ENCODE measurements at regions not wholly inside any gene's neighbourhood (a gene's known extent, or its start where the extent isn't known, plus 50 kb on each side); places are given as distances from the start of the nearest gene placed in this dataset.

DNA sequence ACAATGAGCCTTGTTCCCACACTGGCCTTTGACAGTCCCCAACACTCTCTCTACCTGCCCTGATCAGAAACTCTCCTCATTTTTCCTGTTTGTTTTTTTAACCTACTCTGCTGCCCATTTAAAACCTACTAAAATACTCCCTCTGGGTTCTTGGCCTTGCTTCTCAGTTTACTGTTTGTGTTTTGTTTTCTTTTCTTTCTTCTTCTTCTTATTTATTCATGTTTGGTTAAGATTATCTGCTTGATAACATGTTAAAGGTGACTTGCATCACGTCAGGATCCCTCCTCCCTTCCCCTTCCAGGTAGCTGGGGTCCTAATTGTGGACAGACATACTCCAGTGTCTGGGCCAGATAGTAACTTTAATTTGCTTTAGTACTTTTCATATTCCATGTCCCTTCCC lies 95.0 kb upstream of the KCNA4 start:
- DNase-seq (no peak), FAIRE-seq (no peak)
- WGBS, 3 donors = 0 to 16% (median 13%) methylated on average over 1 of the region's 1 CpG
- no peak overlapping the region for H3K4me3 ChIP-seq (ENCODE audit: low read depth in 1 of 3, low read length in 3 of 3)
- H3K4me1 ChIP-seq (ENCODE audit: control insufficient read depth in 3 of 3, insufficient read depth in 2 of 3, low read depth in 1 of 3, low read length in 2 of 3) = no peaks in the 10 kb centered on the region
- no peak overlapping the region for H3K27ac ChIP-seq (ENCODE audit: low read depth in 1 of 3, low read length in 2 of 3)
- no peaks in the 10 kb centered on the region for H3K27me3 ChIP-seq (ENCODE audit: control insufficient read depth in 3 of 3, insufficient read depth in 3 of 3, low read length in 3 of 3)
- H3K9me3 ChIP-seq (ENCODE audit: control insufficient read depth in 2 of 2, insufficient read depth in 1 of 2, low read depth in 1 of 2, low read length in 1 of 2) = no peaks in the 10 kb centered on the region
- H3K36me3 ChIP-seq (ENCODE audit: control insufficient read depth in 3 of 3, insufficient read depth in 2 of 3, low read depth in 1 of 3, low read length in 3 of 3) = no peaks in the 10 kb centered on the region

DNA sequence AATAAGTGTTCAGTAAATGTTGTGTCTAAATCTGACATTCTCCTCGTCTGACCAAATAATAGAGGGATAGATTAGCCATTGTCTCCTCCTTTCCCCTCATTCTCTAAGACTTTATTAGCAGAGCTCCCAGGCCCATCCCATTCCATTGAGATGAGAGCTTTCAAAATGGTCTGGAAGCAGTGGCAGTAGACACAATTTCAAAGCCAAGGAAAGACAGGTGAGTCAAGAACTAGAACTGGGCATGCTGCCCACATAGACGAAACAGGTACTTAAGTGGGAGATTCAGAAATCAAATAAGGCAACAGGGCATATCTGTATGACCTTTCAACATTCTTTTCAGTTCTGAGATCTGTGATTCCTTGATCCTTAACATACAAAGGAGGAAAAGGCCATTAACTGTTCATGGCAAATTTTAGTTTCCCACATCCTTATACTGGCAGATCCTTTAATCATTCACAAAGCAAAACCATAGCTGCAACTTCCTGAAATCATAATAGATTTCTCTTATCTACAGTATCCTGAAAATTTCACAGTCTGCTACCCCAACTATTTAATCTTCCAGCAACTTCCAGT lies 96.6 kb upstream of the KCNA4 start:
- FAIRE-seq (no peak), DNase-seq (no peak)
- no peaks in the 10 kb centered on the region for H3K4me1 ChIP-seq (ENCODE audit: control insufficient read depth in 3 of 3, insufficient read depth in 2 of 3, low read depth in 1 of 3, low read length in 2 of 3)
- no peaks in the 10 kb centered on the region for H3K36me3 ChIP-seq (ENCODE audit: control insufficient read depth in 3 of 3, insufficient read depth in 2 of 3, low read depth in 1 of 3, low read length in 3 of 3)
- H3K9me3 ChIP-seq (ENCODE audit: control insufficient read depth in 2 of 2, insufficient read depth in 1 of 2, low read depth in 1 of 2, low read length in 1 of 2) = no peaks in the 10 kb centered on the region
- H3K27ac ChIP-seq (ENCODE audit: low read depth in 1 of 3, low read length in 2 of 3) = no peak overlapping the region
- 37 to 45% (median 38%) methylated on average over 2 of the region's 2 CpGs for WGBS, 3 donors
- no peak overlapping the region for H3K4me3 ChIP-seq (ENCODE audit: low read depth in 1 of 3, low read length in 3 of 3)
- no peaks in the 10 kb centered on the region for H3K27me3 ChIP-seq (ENCODE audit: control insufficient read depth in 3 of 3, insufficient read depth in 3 of 3, low read length in 3 of 3)

- no peak for FAIRE-seq
- H3K27me3 ChIP-seq (ENCODE audit: control insufficient read depth in 3 of 3, insufficient read depth in 3 of 3, low read length in 3 of 3) = no peaks in the 10 kb centered on the region
Measured at GRCh38 chr11:30116512-30116911, 99.7 kb upstream of the KCNA4 start.

DNA sequence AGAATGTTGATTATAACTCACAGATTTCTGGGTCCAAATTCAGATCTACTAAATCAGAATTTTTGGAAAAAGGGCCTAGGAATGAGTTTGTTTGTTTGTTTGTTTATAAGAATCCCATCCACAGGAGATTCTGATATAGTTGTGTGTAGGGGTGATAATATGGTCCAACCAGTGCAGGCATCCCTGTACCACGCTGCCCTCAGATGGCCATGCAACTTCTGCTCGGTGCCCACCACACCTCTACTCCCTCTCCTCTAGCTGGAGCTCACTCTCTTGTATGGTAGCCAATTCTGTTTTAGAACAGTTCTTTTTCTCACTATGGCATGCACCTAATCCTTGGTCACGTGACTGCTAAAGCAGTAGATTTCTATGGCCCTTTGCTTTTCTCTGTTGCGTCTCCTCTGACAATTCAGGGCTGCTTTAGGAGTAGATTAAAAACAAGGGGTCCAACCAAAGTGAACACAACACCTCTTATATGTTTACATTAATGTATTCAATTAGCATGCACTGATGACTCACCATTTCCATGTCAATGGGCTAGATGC lies 103.3 kb upstream of the KCNA4 start:
- Histone ChIP-seq H3K36me3 (ENCODE audit: control insufficient read depth in 3 of 3, insufficient read depth in 2 of 3, low read depth in 1 of 3, low read length in 3 of 3) (no peaks in the 10 kb centered on the region), H3K9me3 (ENCODE audit: control insufficient read depth in 2 of 2, insufficient read depth in 1 of 2, low read depth in 1 of 2, low read length in 1 of 2) (no peaks in the 10 kb centered on the region), H3K4me1 (ENCODE audit: control insufficient read depth in 3 of 3, insufficient read depth in 2 of 3, low read depth in 1 of 3, low read length in 2 of 3) (no peaks in the 10 kb centered on the region), H3K4me3 (ENCODE audit: low read depth in 1 of 3, low read length in 3 of 3) (no peak overlapping the region), H3K27ac (ENCODE audit: low read depth in 1 of 3, low read length in 2 of 3) (no peak overlapping the region), H3K27me3 (ENCODE audit: control insufficient read depth in 3 of 3, insufficient read depth in 3 of 3, low read length in 3 of 3) (no peaks in the 10 kb centered on the region)
- FAIRE-seq (no peak), DNase-seq (no peak)
- 79 to 80% (median 79%) methylated on average over 4 of the region's 4 CpGs for WGBS, 3 donors

More at GRCh38 chr11:30116512-30116911, 99.7 kb upstream of the KCNA4 start:
- Histone ChIP-seq H3K4me1 (ENCODE audit: control insufficient read depth in 3 of 3, insufficient read depth in 2 of 3, low read depth in 1 of 3, low read length in 2 of 3) (no peaks in the 10 kb centered on the region), H3K36me3 (ENCODE audit: control insufficient read depth in 3 of 3, insufficient read depth in 2 of 3, low read depth in 1 of 3, low read length in 3 of 3) (no peaks in the 10 kb centered on the region), H3K27ac (ENCODE audit: low read depth in 1 of 3, low read length in 2 of 3) (no peak overlapping the region), H3K4me3 (ENCODE audit: low read depth in 1 of 3, low read length in 3 of 3) (no peak overlapping the region), H3K9me3 (ENCODE audit: control insufficient read depth in 2 of 2, insufficient read depth in 1 of 2, low read depth in 1 of 2, low read length in 1 of 2) (no peaks in the 10 kb centered on the region)
- DNase-seq = no peak
- WGBS, 3 donors = 78 to 84% (median 81%) methylated on average over 1 of the region's 1 CpG

DNA sequence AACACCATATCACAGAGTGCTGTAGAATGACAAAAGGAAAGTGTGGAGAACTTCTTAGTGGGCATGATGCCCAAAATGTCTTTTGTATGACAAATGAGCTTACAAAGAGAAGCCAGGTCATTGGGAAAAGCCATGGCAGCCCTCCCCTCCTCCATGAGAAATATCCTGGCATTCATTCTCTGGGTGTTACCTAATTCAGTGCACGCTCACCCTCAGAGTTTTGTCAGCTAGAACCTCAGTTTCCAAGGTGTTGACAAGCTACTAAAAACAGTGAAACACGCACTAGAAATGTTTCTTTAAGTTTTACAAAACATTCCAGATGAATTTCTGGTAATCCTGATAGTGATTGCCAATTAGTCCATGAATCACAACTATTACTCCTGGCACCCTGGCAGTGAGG lies 105.4 kb upstream of the FSHB start:
- DNase-seq = no peak
- 55 to 70% (median 58%) methylated on average over 2 of the region's 2 CpGs for WGBS, 3 donors
- Histone ChIP-seq H3K27me3 (ENCODE audit: control insufficient read depth in 3 of 3, insufficient read depth in 3 of 3, low read length in 3 of 3) (no peaks in the 10 kb centered on the region), H3K4me1 (ENCODE audit: control insufficient read depth in 3 of 3, insufficient read depth in 2 of 3, low read depth in 1 of 3, low read length in 2 of 3) (no peaks in the 10 kb centered on the region), H3K9me3 (ENCODE audit: control insufficient read depth in 2 of 2, insufficient read depth in 1 of 2, low read depth in 1 of 2, low read length in 1 of 2) (no peaks in the 10 kb centered on the region), H3K36me3 (ENCODE audit: control insufficient read depth in 3 of 3, insufficient read depth in 2 of 3, low read depth in 1 of 3, low read length in 3 of 3) (no peaks in the 10 kb centered on the region), H3K27ac (ENCODE audit: low read depth in 1 of 3, low read length in 2 of 3) (no peak overlapping the region), H3K4me3 (ENCODE audit: low read depth in 1 of 3, low read length in 3 of 3) (no peak overlapping the region)
- no peak for FAIRE-seq

DNA sequence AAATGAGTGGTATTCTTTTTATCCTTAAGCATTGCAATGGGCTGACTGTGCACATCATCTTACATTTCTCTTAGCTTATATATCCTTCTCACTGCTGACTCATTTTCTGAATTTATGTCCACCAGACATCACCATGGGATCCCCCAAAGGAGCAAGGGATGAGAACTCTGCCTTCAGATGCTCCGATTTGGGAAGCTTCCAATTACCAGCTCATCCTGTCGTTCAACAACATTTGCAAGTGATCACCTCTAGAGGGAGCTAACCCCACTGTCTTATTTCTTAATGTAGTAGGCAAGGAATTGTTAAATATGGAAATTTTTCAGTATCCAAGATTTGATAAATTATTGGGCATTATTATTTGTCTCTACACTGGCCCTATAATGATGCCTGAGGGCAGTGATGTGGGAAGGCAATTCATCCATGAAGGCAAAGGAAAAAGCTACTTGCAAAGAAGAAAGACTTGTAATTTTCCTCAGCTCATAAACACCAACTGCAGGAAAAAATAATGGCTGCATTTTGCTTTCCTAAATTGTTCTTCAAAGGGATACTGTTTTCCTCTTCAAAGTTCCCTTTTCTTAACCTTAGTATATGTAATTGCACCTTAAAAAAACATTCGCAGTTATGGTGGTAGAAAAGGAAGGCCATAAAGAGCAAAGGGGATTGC lies 102.4 kb upstream of the FSHB start:
- no peaks in the 10 kb centered on the region for H3K4me1 ChIP-seq (ENCODE audit: control insufficient read depth in 3 of 3, insufficient read depth in 2 of 3, low read depth in 1 of 3, low read length in 2 of 3)
- no peak overlapping the region for H3K4me3 ChIP-seq (ENCODE audit: low read depth in 1 of 3, low read length in 3 of 3)
- H3K27ac ChIP-seq (ENCODE audit: low read depth in 1 of 3, low read length in 2 of 3) = no peak overlapping the region
- no peaks in the 10 kb centered on the region for H3K9me3 ChIP-seq (ENCODE audit: control insufficient read depth in 2 of 2, insufficient read depth in 1 of 2, low read depth in 1 of 2, low read length in 1 of 2)
- no peaks in the 10 kb centered on the region for H3K27me3 ChIP-seq (ENCODE audit: control insufficient read depth in 3 of 3, insufficient read depth in 3 of 3, low read length in 3 of 3)
- no peaks in the 10 kb centered on the region for H3K36me3 ChIP-seq (ENCODE audit: control insufficient read depth in 3 of 3, insufficient read depth in 2 of 3, low read depth in 1 of 3, low read length in 3 of 3)
- DNase-seq = peak; percentile 5 to 8
- 35 to 41% (median 36%) methylated on average over 3 of the region's 3 CpGs for WGBS, 3 donors
- no peak for FAIRE-seq

DNA sequence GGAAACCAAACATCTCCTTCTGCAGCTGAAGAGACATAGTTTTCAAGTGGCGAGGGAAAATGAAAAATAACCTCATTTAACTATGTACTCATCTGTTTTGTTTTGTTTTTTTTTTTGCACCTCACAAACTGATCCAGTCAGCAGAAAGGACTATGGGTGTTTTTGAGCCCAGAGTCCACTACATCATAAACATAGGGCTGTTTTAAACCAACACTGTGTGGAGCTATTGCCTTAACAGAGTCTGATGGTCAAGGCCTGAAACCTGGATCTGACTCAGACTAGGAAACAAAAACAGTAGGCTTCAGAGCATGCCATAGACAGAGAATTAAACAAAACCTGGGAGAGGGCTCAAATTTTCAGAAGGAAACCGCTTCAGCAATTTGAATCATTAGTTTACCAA lies 99.3 kb upstream of the FSHB start:
- Histone ChIP-seq H3K4me3 (ENCODE audit: low read depth in 1 of 3, low read length in 3 of 3) (no peak overlapping the region), H3K9me3 (ENCODE audit: control insufficient read depth in 2 of 2, insufficient read depth in 1 of 2, low read depth in 1 of 2, low read length in 1 of 2) (no peaks in the 10 kb centered on the region), H3K27ac (ENCODE audit: low read depth in 1 of 3, low read length in 2 of 3) (no peak overlapping the region), H3K36me3 (ENCODE audit: control insufficient read depth in 3 of 3, insufficient read depth in 2 of 3, low read depth in 1 of 3, low read length in 3 of 3) (no peaks in the 10 kb centered on the region), H3K27me3 (ENCODE audit: control insufficient read depth in 3 of 3, insufficient read depth in 3 of 3, low read length in 3 of 3) (no peaks in the 10 kb centered on the region), H3K4me1 (ENCODE audit: control insufficient read depth in 3 of 3, insufficient read depth in 2 of 3, low read depth in 1 of 3, low read length in 2 of 3) (no peaks in the 10 kb centered on the region)
- DNase-seq = no peak
- FAIRE-seq = no peak
- WGBS, 3 donors = 56 to 60% (median 57%) methylated on average over 2 of the region's 2 CpGs

DNA sequence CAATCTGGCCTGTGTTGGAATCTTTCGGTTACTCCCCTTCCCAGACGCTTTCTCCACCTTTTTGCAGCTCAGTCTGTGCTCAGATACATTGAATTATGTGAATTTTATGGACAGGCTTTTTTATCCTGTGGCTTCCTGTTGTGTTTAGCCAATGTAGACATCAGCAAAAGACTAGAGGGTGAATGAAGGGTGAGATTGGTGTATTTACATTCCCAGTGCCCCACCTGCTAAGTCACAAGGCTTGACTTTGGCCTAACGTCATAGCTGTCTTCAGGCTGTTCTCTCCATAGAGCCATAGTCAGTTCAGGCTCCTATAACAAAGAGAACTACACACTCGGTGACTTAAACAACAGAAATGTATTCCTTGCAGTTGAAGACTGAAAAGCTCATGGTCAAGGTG lies 97.5 kb upstream of the FSHB start:
- no peaks in the 10 kb centered on the region for H3K27me3 ChIP-seq (ENCODE audit: control insufficient read depth in 3 of 3, insufficient read depth in 3 of 3, low read length in 3 of 3)
- 68 to 75% (median 73%) methylated on average over 4 of the region's 4 CpGs for WGBS, 3 donors
- H3K9me3 ChIP-seq (ENCODE audit: control insufficient read depth in 2 of 2, insufficient read depth in 1 of 2, low read depth in 1 of 2, low read length in 1 of 2) = no peaks in the 10 kb centered on the region
- H3K4me3 ChIP-seq (ENCODE audit: low read depth in 1 of 3, low read length in 3 of 3) = no peak overlapping the region
- DNase-seq (no peak), FAIRE-seq (no peak)
- H3K36me3 ChIP-seq (ENCODE audit: control insufficient read depth in 3 of 3, insufficient read depth in 2 of 3, low read depth in 1 of 3, low read length in 3 of 3) = no peaks in the 10 kb centered on the region
- H3K27ac ChIP-seq (ENCODE audit: low read depth in 1 of 3, low read length in 2 of 3) = no peak overlapping the region
- no peaks in the 10 kb centered on the region for H3K4me1 ChIP-seq (ENCODE audit: control insufficient read depth in 3 of 3, insufficient read depth in 2 of 3, low read depth in 1 of 3, low read length in 2 of 3)

All from small intestine (tissue), 7 donors.